GM18907 (cell line): ENCODE measurements at regions not wholly inside any gene's neighbourhood (a gene's known extent, or its start where the extent isn't known, plus 50 kb on each side); places are given as distances from the start of the nearest gene placed in this dataset.

ENCODE experiments used
- ATAC-seq: cut with Tn5 transposase; IDR thresholded peaks from one replicate; pipeline ENCODE4 v1.9.1; 2021; ENCODE audit warnings: mild to moderate bottlenecking, moderate library complexity; ENCODE audit not compliant: unreplicated experiment

DNA sequence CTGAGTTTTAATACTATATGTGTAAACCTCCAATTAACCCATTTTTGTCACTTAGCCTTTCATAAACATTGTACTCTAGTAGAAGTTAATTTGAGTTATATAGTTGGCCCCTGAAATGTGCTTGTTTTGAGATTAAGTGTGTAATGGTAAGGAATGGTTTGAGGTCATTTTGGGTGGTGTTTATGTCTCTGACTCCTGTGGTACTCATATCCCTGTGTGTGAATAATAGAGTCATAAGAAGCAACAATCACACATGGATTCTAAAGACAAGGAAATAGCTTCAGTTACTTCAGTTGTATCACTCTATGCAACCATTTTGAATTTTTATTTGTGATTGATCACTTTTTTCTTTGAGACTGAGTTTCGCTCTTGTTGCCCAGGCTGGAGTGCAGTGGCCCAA, 408.5 kb downstream of the MFSD1 start:
- ATAC-seq = no peak

DNA sequence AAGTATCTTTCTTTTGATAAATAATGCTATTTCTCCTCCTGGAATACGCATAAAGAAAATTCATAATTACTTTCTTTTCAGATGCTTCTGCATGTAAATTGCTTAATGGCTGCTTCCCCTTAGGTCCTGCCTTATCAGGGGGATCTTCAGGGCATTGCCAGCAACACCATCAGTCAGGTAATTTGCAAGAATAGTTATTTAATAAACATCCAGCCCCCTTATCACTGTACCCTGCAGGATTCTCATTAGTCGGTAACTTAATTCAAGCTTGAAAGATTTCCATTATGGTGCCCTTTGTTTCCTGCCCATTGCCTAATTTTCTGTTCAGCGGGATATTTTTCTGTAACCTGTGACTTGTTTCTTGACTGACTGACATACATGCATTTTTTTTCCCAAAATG, 414.5 kb downstream of the MFSD1 start:
- ATAC-seq = no peak

GRCh38 chr3:159219231-159219630, 417.4 kb downstream of the MFSD1 start:
- ATAC-seq = no peak

- ATAC-seq = no peak
Observed at GRCh38 chr3:159221335-159221734, 419.5 kb downstream of the MFSD1 start.

- ATAC-seq = no peak
Observed at GRCh38 chr3:159229116-159229680, 427.3 kb downstream of the MFSD1 start.

DNA sequence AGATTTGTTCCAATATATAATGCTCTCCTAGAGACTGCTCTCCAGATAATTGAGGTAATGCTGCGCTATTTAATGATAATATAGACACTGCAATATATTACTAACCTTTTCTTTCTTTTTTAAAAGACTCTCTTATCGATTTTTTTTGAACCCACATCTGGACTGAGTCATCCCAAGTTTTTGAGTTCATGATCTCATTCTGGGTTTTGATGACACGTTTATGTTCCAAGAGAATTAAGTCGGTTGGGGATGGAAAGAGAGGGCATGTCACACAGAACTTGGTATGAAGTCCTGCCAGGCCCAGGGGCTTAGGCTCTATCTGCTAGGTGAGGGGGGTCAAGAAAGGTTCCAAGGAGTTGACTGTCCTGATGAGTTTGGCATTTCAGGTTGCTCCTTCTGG, 431.1 kb downstream of the MFSD1 start:
- ATAC-seq = no peak

DNA sequence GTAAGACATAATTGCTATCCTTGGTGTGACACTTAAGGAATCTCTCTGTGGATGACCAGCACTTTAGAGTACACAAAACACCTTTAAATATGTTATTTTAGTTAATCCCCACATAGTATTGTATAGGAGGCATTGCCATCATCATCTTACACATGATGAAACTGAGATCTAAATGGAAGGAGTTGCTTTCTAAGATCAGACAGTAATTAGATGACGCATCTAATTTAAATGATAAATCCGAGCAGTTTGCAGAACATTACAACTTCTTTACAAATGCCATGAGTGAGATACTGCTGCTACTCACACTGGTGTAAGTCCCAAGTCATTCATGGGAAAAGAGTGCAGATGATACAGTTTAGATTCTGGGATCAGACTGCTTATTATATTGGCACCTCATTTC, 431.9 kb downstream of the MFSD1 start:
- ATAC-seq = no peak

GRCh38 chr3:159234306-159234705, 432.5 kb downstream of the MFSD1 start:
- no peak for ATAC-seq

DNA sequence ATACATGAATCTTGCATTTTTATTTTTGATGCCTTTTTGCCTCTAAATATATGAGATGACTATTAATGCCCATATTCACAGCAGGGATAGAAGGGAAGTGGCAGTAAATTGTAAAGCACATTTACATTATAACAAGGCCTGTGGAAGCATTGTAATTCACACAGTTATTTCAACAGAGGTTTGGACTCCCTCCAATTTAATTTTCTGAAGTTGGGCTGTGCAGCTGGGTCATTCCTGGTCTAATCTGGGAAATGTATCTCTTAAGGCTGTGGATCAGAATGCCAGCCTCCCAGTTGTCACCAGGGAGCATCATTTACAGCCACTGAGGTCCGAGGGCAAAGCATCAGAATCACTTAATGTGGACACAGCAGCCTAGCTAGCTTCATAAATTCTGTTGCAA, 434.5 kb downstream of the MFSD1 start:
- ATAC-seq = no peak

DNA sequence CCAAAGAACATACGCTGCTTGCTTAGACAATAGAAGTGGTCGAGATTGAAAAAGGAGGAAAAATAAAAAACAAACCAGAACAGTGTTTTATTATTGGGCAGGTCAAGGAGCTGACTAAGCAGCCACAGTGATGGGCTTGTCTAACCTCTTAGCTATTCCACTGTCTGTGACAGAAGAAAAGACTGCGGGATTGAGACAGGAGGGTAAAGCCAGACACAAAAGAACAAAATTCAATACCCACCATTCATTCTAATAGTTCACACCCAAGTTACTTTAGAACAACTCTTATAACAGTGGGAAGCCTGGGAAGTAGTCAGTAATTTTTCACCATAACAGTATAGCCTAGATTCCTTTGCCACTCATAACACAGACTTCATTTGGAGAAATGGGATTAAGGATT, 435.4 kb downstream of the MFSD1 start:
- ATAC-seq = no peak

- no peak for ATAC-seq
Observed at GRCh38 chr3:159238646-159239045, 436.8 kb downstream of the MFSD1 start.

DNA sequence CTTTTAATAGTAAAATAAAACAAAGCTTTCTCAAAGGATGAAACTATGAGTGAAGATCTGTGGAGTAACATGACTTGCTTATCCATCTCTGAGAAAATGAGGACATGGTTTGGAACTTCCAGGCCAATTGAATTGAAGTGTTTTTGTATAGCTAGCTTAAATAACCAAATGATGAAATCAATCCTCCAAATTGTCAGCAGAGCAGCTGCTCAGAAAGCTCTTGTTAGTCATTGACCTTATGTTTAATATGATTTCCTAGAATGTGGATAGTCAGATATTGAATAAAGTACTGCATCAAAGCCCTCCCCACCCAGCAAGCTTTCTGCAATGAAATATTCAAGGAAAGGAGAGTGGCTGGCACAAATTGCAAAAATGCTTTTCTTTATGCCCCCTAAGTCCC, 437.2 kb downstream of the MFSD1 start:
- ATAC-seq = no peak

DNA sequence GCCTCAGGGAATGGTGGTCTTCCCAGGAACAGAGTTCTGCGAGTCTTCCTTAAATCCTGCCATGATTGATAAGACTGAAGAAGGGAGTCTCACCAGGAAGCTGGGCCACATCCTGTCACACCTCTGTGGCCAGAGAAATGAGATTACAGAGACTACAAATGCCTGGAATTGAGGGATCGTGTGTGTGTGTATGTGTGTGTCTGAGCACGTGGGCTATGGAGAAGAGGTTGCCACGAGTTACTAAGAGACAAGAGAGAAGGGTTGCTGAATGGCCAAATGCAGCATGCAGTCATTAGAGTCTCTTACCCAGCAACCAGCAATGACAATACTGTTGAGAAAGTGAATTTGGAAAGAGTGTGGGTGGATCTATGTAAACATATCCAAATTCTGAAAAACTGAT, 443.1 kb downstream of the MFSD1 start:
- ATAC-seq = no peak

- no peak for ATAC-seq
Observed at GRCh38 chr3:159245871-159246270, 444.0 kb downstream of the MFSD1 start.

- ATAC-seq = no peak
Observed at GRCh38 chr3:159246385-159246784, 444.5 kb downstream of the MFSD1 start.

GRCh38 chr3:159249472-159250174, 447.8 kb downstream of the MFSD1 start:
- no peak for ATAC-seq

DNA sequence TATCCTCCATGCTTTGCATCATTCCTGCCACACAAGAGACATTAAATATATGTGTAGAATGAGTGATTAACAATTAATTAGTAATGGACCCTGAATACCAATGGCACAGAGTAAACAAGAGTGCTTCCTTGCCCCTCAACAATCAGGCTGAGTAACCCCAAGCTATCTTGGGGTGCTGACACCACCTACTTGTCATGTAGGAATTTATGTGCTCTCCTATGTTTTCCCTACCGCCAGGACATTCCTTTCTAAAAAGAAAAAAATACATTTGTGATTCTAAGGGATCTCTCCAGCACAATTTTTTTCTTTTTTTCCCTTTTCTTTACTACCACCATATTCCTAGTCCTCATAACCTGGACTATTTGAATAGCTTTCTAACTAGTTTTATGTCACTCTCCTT, 449.1 kb downstream of the MFSD1 start:
- ATAC-seq = no peak

DNA sequence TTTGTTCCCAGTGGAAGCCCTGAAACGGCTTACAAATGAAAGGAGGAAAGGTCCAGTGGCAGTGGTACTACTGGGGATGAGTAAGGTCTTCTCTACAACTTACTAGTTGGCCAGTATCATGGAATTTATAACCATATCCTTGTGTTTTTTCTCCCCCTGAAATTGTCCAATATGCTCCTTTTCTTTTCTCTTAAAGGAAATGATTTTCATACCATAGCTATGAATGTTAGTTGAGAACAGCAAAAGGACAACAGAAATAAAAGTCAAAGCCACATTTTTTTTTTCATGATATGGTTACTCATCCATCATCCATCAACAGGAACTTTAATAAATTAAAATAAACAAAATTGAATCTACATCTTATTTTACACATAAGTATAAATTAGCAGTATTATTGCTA, 450.4 kb downstream of the MFSD1 start:
- no peak for ATAC-seq

DNA sequence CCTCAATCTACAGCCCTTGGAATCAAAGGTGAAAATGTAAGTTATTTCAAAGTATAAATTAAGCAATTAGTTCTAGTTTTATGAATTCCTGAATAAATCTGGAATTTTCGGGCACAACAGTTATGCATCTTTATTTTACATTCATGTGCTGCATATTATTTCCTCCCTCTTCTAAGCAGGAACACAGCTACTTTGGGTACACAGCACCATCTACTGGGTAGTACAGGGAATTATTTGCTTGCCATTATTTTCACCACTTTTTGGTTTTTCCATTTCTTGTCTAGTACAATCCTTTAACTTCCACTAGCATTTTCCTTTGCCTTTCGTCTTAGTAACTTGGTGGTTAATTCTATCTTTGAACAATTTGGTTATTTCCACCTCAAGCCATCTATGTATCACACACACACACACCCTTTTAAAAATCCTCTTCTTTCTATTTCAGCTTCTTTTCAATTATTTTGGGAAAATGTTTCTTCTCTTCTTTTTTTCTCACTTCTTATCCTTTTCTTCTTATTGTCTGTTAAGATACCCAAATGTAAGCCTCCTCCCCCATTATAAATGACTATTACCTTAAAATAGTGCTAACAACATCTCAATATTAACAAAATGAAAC, 451.0 kb downstream of the MFSD1 start:
- ATAC-seq = no peak

DNA sequence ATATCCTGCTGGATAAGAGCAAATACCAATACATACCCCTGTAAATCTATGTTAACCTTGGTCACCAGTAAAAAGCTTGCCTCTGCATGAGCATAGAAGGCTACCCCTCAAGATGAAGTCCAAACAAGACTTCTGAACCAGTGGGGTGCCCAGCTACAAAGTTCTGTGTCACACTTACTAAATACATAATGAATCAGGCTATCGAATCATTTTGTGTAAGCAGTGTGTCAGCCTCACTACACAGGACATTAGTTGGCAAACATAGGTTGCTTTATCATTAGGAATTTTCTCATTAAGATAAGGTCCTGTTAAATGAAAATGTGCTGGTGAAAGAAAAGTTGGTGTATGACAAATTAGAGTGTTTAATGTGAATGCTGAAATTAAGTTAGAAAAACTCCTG, 452.0 kb downstream of the MFSD1 start:
- ATAC-seq = no peak

- no peak for ATAC-seq
Observed at GRCh38 chr3:159257954-159258353, 456.1 kb downstream of the MFSD1 start.

- ATAC-seq = no peak
Observed at GRCh38 chr3:159258934-159259333, 457.1 kb downstream of the MFSD1 start.
